ES-I3 (cell line): ENCODE measurements at regions not wholly inside any gene's neighbourhood (a gene's known extent, or its start where the extent isn't known, plus 50 kb on each side); places are given as distances from the start of the nearest gene placed in this dataset.

ENCODE experiments used
- H3K36me3 ChIP-seq: 2 replicates; pipeline ENCODE4 v1.6.1; 2013; ENCODE audit warnings: mild to moderate bottlenecking, low read length, control low read depth, moderate library complexity; ENCODE audit not compliant: insufficient read depth
- H3K4me1 ChIP-seq: 2 replicates; pipeline ENCODE4 v1.6.1; 2013; ENCODE audit warnings: mild to moderate bottlenecking, control low read depth, low read length; ENCODE audit not compliant: insufficient read depth
- H3K9ac ChIP-seq: 2 replicates; pipeline ENCODE4 v1.6.1; 2013; ENCODE audit warnings: low read depth, mild to moderate bottlenecking, low read length, moderate library complexity
- H3K9me3 ChIP-seq: 2 replicates; pipeline ENCODE4 v1.6.1; 2013; ENCODE audit warnings: mild to moderate bottlenecking, low read length, moderate library complexity; ENCODE audit not compliant: control insufficient read depth, insufficient read depth

- no peaks in the 10 kb centered on the region for H3K36me3 ChIP-seq
- no peak overlapping the region for H3K9ac ChIP-seq
- H3K4me1 ChIP-seq, result peaks cover 5% of the 10 kb centered on the region; the same call in 1 of the 2 replicates
- H3K9me3 ChIP-seq, result no peaks in the 10 kb centered on the region
These were observed 520.2 kb downstream of the SPRY1 start for GRCh38 chr4:123916821-123917220.

- no peaks in the 10 kb centered on the region for H3K36me3 ChIP-seq
- H3K4me1 ChIP-seq, result peaks cover 5% of the 10 kb centered on the region; the same call in 1 of the 2 replicates
- no peaks in the 10 kb centered on the region for H3K9me3 ChIP-seq
- no peak overlapping the region for H3K9ac ChIP-seq
These were observed 523.0 kb downstream of the SPRY1 start for GRCh38 chr4:123919576-123920098.

- Histone ChIP-seq H3K9ac (no peak overlapping the region), H3K9me3 (no peaks in the 10 kb centered on the region), H3K4me1 (no peaks in the 10 kb centered on the region), H3K36me3 (no peaks in the 10 kb centered on the region)
These were observed 524.7 kb downstream of the SPRY1 start for GRCh38 chr4:123921339-123921738.

GRCh38 chr4:123922847-123923246 lies 526.3 kb downstream of the SPRY1 start:
- Histone ChIP-seq H3K9me3 (no peaks in the 10 kb centered on the region), H3K36me3 (no peaks in the 10 kb centered on the region), H3K9ac (no peak overlapping the region), H3K4me1 (no peaks in the 10 kb centered on the region)

GRCh38 chr4:123924536-123924935 lies 527.9 kb downstream of the SPRY1 start:
- H3K4me1 ChIP-seq, result no peaks in the 10 kb centered on the region

GRCh38 chr4:123929565-123929964 lies 533.0 kb downstream of the SPRY1 start:
- Histone ChIP-seq H3K9me3 (no peaks in the 10 kb centered on the region), H3K36me3 (no peaks in the 10 kb centered on the region; the same call in 1 of the 2 replicates), H3K4me1 (no peaks in the 10 kb centered on the region), H3K9ac (no peak overlapping the region)

More at GRCh38 chr4:123924536-123924935, 527.9 kb downstream of the SPRY1 start:
- Histone ChIP-seq H3K36me3 (no peaks in the 10 kb centered on the region), H3K9ac (no peak overlapping the region), H3K9me3 (no peaks in the 10 kb centered on the region)

GRCh38 chr4:123930996-123931395 lies 534.4 kb downstream of the SPRY1 start:
- Histone ChIP-seq H3K9me3 (no peaks in the 10 kb centered on the region), H3K9ac (no peak overlapping the region), H3K36me3 (no peaks in the 10 kb centered on the region; the same call in 1 of the 2 replicates), H3K4me1 (no peaks in the 10 kb centered on the region)

GRCh38 chr4:123934096-123934495 lies 537.5 kb downstream of the SPRY1 start:
- no peaks in the 10 kb centered on the region; the same call in 1 of the 2 replicates for H3K36me3 ChIP-seq
- H3K9me3 ChIP-seq, result no peaks in the 10 kb centered on the region
- no peaks in the 10 kb centered on the region for H3K4me1 ChIP-seq
- no peak overlapping the region for H3K9ac ChIP-seq

- H3K9ac ChIP-seq, result no peak overlapping the region
- H3K36me3 ChIP-seq, result no peaks in the 10 kb centered on the region
- H3K4me1 ChIP-seq, result no peaks in the 10 kb centered on the region
- no peaks in the 10 kb centered on the region for H3K9me3 ChIP-seq
These were observed 540.0 kb downstream of the SPRY1 start for GRCh38 chr4:123936621-123937043.

- H3K36me3 ChIP-seq, result no peaks in the 10 kb centered on the region
- H3K9ac ChIP-seq, result no peak overlapping the region
- H3K4me1 ChIP-seq, result no peaks in the 10 kb centered on the region
- 0 out of 2 replicates have a peak, but pooled peaks cover 2% of the 10 kb centered on the region for H3K9me3 ChIP-seq
These were observed 541.0 kb downstream of the SPRY1 start for GRCh38 chr4:123937581-123937980.

GRCh38 chr4:123939621-123940020 lies 543.0 kb downstream of the SPRY1 start:
- H3K36me3 ChIP-seq, result no peaks in the 10 kb centered on the region
- H3K9ac ChIP-seq, result no peak overlapping the region
- H3K4me1 ChIP-seq, result no peaks in the 10 kb centered on the region
- H3K9me3 ChIP-seq, result 0 out of 2 replicates have a peak, but pooled peaks cover 2% of the 10 kb centered on the region

- Histone ChIP-seq H3K9ac (no peak overlapping the region), H3K9me3 (0 out of 2 replicates have a peak, but pooled peaks cover 2% of the 10 kb centered on the region), H3K4me1 (no peaks in the 10 kb centered on the region), H3K36me3 (no peaks in the 10 kb centered on the region)
These were observed 544.0 kb downstream of the SPRY1 start for GRCh38 chr4:123940604-123941003.

- no peak overlapping the region for H3K9ac ChIP-seq
- 0 out of 2 replicates have a peak, but pooled peaks cover 2% of the 10 kb centered on the region for H3K9me3 ChIP-seq
- H3K4me1 ChIP-seq, result no peaks in the 10 kb centered on the region
- H3K36me3 ChIP-seq, result no peaks in the 10 kb centered on the region
These were observed 544.7 kb downstream of the SPRY1 start for GRCh38 chr4:123941306-123941705.

- Histone ChIP-seq H3K36me3 (no peaks in the 10 kb centered on the region), H3K4me1 (no peaks in the 10 kb centered on the region; the same call in 1 of the 2 replicates), H3K9ac (no peak overlapping the region), H3K9me3 (0 out of 2 replicates have a peak, but pooled peaks cover 2% of the 10 kb centered on the region)
These were observed 547.4 kb downstream of the SPRY1 start for GRCh38 chr4:123943976-123944375.

GRCh38 chr4:123945301-123945700 lies 548.7 kb downstream of the SPRY1 start:
- Histone ChIP-seq H3K36me3 (no peaks in the 10 kb centered on the region), H3K9ac (no peak overlapping the region), H3K9me3 (0 out of 2 replicates have a peak, but pooled peaks cover 2% of the 10 kb centered on the region), H3K4me1 (no peaks in the 10 kb centered on the region; the same call in 1 of the 2 replicates)
